Activated naive CD4-positive, alpha-beta T cell treated with anti-CD3 and anti-CD28 coated beads, Interleukin-2, amount 50 U/mL, for 16 hours (primary cell): ENCODE measurements at regions not wholly inside any gene's neighbourhood (a gene's known extent, or its start where the extent isn't known, plus 50 kb on each side); places are given as distances from the start of the nearest gene placed in this dataset.

Source experiments
- DNase-seq: peaks from one replicate; pipeline ENCODE4 v3.0.0-alpha.2; 2020

GRCh38 chr4:54914781-54915180 is 210.6 kb downstream of the KDR start:
- no peak for DNase-seq

- DNase-seq = no peak
Measured at GRCh38 chr4:54913751-54914526, 211.5 kb downstream of the KDR start.

- DNase-seq = no peak
Measured at GRCh38 chr4:54912155-54912554, 213.2 kb downstream of the KDR start.

- DNase-seq = no peak
Measured at GRCh38 chr4:54909961-54910360, 215.4 kb downstream of the KDR start.

- DNase-seq = no peak
Measured at GRCh38 chr4:54908763-54909162, 216.6 kb downstream of the KDR start.

- no peak for DNase-seq
Measured at GRCh38 chr4:54904953-54905352, 220.4 kb downstream of the KDR start.

GRCh38 chr4:54902976-54903375 is 222.4 kb downstream of the KDR start:
- DNase-seq = no peak

- no peak for DNase-seq
Measured at GRCh38 chr4:54902271-54902670, 223.1 kb downstream of the KDR start.

GRCh38 chr4:54901202-54901601 is 224.2 kb downstream of the KDR start:
- DNase-seq = no peak

GRCh38 chr4:54898656-54899340 is 226.6 kb downstream of the KDR start:
- no peak for DNase-seq

- no peak for DNase-seq
Measured at GRCh38 chr4:54898056-54898562, 227.3 kb downstream of the KDR start.

GRCh38 chr4:54897590-54897989 is 227.8 kb downstream of the KDR start:
- no peak for DNase-seq

GRCh38 chr4:54882616-54883015 is 224.9 kb downstream of the KIT start:
- no peak for DNase-seq

GRCh38 chr4:54879576-54879975 is 221.8 kb downstream of the KIT start:
- DNase-seq = no peak

GRCh38 chr4:54877006-54877405 is 219.2 kb downstream of the KIT start:
- no peak for DNase-seq

GRCh38 chr4:54872261-54872660 is 214.5 kb downstream of the KIT start:
- no peak for DNase-seq

GRCh38 chr4:54863571-54864255 is 206.0 kb downstream of the KIT start:
- DNase-seq = no peak

- no peak for DNase-seq
Measured at GRCh38 chr4:54861201-54861600, 203.4 kb downstream of the KIT start.

GRCh38 chr4:54855191-54855854 is 197.6 kb downstream of the KIT start:
- DNase-seq = no peak

GRCh38 chr4:54852602-54853001 is 194.8 kb downstream of the KIT start:
- no peak for DNase-seq

GRCh38 chr4:54852054-54852453 is 194.3 kb downstream of the KIT start:
- no peak for DNase-seq

GRCh38 chr4:54844911-54845310 is 187.2 kb downstream of the KIT start:
- DNase-seq = no peak

GRCh38 chr4:54843946-54844345 is 186.2 kb downstream of the KIT start:
- DNase-seq = no peak
